HG02943 (cell line): ENCODE measurements at regions not wholly inside any gene's neighbourhood (a gene's known extent, or its start where the extent isn't known, plus 50 kb on each side); places are given as distances from the start of the nearest gene placed in this dataset.

Experiments
- ATAC-seq: cut with Tn5 transposase; IDR thresholded peaks from one replicate; pipeline ENCODE4 v1.9.1; 2021; ENCODE audit warnings: mild to moderate bottlenecking, low read depth, moderate library complexity; ENCODE audit not compliant: unreplicated experiment

- no peak for ATAC-seq
Measured at GRCh38 chr4:167469436-167469835, 235.1 kb upstream of the SPOCK3 start.

GRCh38 chr4:167475951-167476350 is 241.7 kb upstream of the SPOCK3 start:
- no peak for ATAC-seq

GRCh38 chr4:167492007-167492406 is 257.7 kb upstream of the SPOCK3 start:
- no peak for ATAC-seq

GRCh38 chr4:167509551-167509950 is 275.3 kb upstream of the SPOCK3 start:
- ATAC-seq: no peak

- ATAC-seq: no peak
Measured at GRCh38 chr4:167524091-167524490, 289.8 kb upstream of the SPOCK3 start.

- ATAC-seq: no peak
Measured at GRCh38 chr4:167537761-167538160, 303.5 kb upstream of the SPOCK3 start.

GRCh38 chr4:167541286-167541685 is 307.0 kb upstream of the SPOCK3 start:
- ATAC-seq: no peak

- no peak for ATAC-seq
Measured at GRCh38 chr4:167544391-167544790, 310.1 kb upstream of the SPOCK3 start.

- no peak for ATAC-seq
Measured at GRCh38 chr4:167550021-167550420, 315.7 kb upstream of the SPOCK3 start.

- peak; percentile 72 for ATAC-seq
Measured at GRCh38 chr4:167555338-167556022, 321.2 kb upstream of the SPOCK3 start.

- ATAC-seq: no peak
Measured at GRCh38 chr4:167578906-167579305, 344.6 kb upstream of the SPOCK3 start.

- no peak for ATAC-seq
Measured at GRCh38 chr4:167581449-167581965, 347.2 kb upstream of the SPOCK3 start.

- ATAC-seq: no peak
Measured at GRCh38 chr4:167587361-167587760, 353.1 kb upstream of the SPOCK3 start.

GRCh38 chr4:167595898-167596297 is 361.6 kb upstream of the SPOCK3 start:
- ATAC-seq: no peak

- ATAC-seq: no peak
Measured at GRCh38 chr4:167602157-167602556, 367.9 kb upstream of the SPOCK3 start.

GRCh38 chr4:167606551-167606950 is 372.3 kb upstream of the SPOCK3 start:
- ATAC-seq: no peak

GRCh38 chr4:167613381-167613780 is 379.1 kb upstream of the SPOCK3 start:
- no peak for ATAC-seq

- no peak for ATAC-seq
Measured at GRCh38 chr4:167614866-167615265, 380.6 kb upstream of the SPOCK3 start.

- ATAC-seq: no peak
Measured at GRCh38 chr4:167616476-167616875, 382.2 kb upstream of the SPOCK3 start.

- ATAC-seq: peak; percentile 91
Measured at GRCh38 chr4:167622481-167623240, 388.4 kb upstream of the SPOCK3 start.

- ATAC-seq: no peak
Measured at GRCh38 chr4:167623241-167623572, 388.9 kb upstream of the SPOCK3 start.

GRCh38 chr4:167629272-167629671 is 395.0 kb upstream of the SPOCK3 start:
- no peak for ATAC-seq
